A549 (cell line): ENCODE measurements at regions not wholly inside any gene's neighbourhood (a gene's known extent, or its start where the extent isn't known, plus 50 kb on each side); places are given as distances from the start of the nearest gene placed in this dataset.

Source experiments
- CTCF ChIP-seq: fragments of >200 bp; sonication (Bioruptor Twin); formaldehyde crosslinking; IDR thresholded peaks from 3 replicates; pipeline ENCODE4 v1.5.1; 2016
- E2F6 ChIP-seq: IDR thresholded peaks from 2 replicates; pipeline ENCODE4 v1.6.1; 2012; ENCODE audit warnings: low read depth, borderline replicate concordance
- EP300 ChIP-seq, 2 experiments: fragments of >200 bp; sonication (Bioruptor Twin); formaldehyde crosslinking; IDR thresholded peaks; 2 replicates in 1 of 2; 3 replicates in 1 of 2; pipeline ENCODE4 v1.6.1; 2016 to 2017
- GATA3 ChIP-seq: IDR thresholded peaks from 2 replicates; pipeline ENCODE4 v1.6.1; 2012; ENCODE audit warnings: borderline replicate concordance
- KDM5A ChIP-seq: fragments of 200-600 bp; sonication (generic); IDR thresholded peaks from 2 replicates; pipeline ENCODE4 v1.6.1; 2016; ENCODE audit warnings: antibody characterized with exemption, mild to moderate bottlenecking
- MYC ChIP-seq: IDR thresholded peaks from 2 replicates; pipeline ENCODE4 v1.6.1; 2012; ENCODE audit warnings: mild to moderate bottlenecking, inconsistent platforms, low read length, improper control_type of control experiment, borderline replicate concordance
- POLR2A ChIP-seq: IDR thresholded peaks from 2 replicates; pipeline ENCODE4 v1.6.1; 2012; ENCODE audit warnings: mild to moderate bottlenecking, low read length

GRCh38 chr3:124397088-124397487, 333.2 kb upstream of the UMPS start:
- TF ChIP-seq CTCF (no peak), MYC (no peak), E2F6 (no peak), KDM5A (no peak), POLR2A (no peak), EP300 (IDR thresholded peaks at IDR 0.05) (no peak), GATA3 (no peak)
